HG03457 (cell line): ENCODE measurements at regions not wholly inside any gene's neighbourhood (a gene's known extent, or its start where the extent isn't known, plus 50 kb on each side); places are given as distances from the start of the nearest gene placed in this dataset.
"Not testable (repeated sequence)": the region's sequence is repeated elsewhere in the genome, so short reads cannot be mapped to it uniquely, and the experiment has no call there.

ENCODE experiments used
- ATAC-seq: cut with Tn5 transposase; IDR thresholded peaks from one replicate; pipeline ENCODE4 v1.9.1; 2021; ENCODE audit warnings: moderate number of reproducible peaks; ENCODE audit not compliant: unreplicated experiment

DNA sequence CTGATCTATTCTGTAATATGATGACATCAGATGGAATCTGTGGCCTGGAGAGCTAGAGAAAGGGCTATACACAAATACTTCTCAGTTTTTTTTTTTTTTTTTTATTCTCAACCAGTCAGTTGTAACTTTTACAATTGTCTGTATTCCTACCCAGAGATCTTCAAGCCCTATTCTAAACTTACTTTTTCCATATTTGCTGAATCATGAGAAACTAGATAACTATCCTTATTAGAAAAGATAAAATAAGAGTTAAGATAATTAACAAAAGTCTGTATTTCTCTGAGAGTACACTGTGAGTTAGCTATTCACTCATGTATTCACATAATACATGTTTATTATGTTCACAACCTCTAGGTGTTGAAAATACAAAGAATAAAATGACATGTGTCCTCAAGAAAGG is 1575.9 kb downstream of the EFNA5 start:
- ATAC-seq = no peak

DNA sequence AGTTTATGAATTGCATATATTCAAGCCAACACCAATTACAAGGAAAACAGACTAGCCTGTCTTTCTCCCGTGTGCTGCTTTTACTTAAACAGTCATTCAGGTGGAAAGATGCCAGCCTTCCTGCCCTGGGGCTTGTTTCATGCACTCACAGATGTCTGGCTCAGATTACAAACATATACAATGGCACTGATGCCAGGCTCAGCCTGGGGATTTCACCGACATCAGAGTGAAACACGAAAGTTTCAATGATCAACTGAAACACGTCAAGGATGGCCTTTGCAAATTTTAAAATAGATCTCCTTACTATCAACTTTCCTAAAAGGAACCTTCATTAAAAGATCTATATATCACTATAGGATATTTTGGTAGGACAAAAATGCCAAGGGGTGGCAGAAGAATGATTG is 1576.5 kb downstream of the EFNA5 start:
- no peak for ATAC-seq

DNA sequence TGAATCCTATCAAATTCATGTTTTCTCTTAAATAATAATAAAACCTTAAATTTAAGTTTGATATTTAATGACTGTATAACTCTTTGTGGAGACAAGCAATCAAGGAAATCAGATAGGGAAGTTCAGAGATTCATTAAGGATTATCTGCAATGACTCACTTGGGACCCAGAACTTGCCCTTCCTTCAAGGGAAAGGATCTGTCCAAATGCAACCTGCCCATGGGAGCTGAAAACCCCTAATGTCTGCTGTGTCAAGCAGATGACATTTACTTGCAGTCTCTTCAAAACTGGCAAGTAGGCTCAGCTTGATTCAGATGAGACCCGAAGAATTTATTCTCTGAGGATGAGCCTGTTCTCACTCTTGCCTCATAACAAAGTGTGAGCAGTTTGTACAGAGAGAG is 1577.6 kb downstream of the EFNA5 start:
- no peak for ATAC-seq

DNA sequence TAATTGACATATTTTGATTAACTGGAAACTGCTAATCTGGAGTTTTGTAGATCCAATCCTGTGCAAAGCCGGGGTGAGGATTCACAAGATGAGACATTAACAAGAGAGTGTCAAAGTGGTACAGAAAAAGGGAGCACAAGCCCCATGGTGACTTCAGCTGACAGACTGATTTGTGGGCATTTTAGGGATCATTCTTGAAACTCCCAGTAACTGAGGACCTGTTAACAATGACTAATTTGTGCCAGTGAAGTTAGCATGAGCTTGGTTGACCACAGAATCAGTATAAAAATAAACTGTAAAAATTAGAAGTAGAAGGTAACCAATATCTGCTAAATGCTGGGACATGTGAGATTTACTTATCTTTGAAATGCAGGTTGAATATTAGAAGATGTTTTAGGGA is 1578.3 kb downstream of the EFNA5 start:
- no peak for ATAC-seq

DNA sequence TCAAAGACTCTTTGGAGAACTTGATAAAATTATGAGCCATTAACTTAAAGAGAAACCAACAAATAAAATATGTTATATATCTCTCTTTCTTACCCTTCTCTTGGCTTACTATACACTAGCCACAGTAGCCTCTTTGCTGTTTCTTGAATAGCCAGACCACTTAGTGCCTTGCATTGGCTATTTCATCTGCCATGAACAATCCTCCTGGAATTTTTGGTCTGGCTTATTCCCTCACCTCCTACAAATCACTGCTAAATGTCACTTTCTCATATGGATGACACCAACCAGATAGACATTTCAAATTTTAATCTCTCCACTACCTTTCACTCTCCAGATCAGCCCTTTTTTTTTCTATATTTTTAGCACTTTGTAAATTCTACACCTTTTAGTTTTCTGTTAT is 1581.7 kb downstream of the EFNA5 start:
- no peak for ATAC-seq

DNA sequence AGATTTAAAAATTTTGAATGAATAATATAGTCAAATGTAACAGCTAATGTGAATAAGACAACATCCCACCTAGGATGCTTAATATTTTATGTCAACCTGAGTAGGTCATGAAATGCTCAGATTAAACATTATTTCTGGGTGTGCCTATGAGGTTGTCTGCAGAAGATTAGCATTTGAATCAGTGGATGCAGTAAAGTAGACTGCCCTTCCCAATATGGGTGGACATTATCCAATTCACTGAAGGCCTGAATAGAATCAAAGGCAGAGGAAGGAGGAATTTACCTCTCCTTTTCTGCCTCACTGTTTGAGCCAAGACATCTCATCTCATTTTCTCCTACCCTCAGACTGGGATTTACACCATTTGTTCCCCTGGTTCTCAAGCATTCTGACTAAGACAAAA is 1582.3 kb downstream of the EFNA5 start:
- ATAC-seq = no peak

DNA sequence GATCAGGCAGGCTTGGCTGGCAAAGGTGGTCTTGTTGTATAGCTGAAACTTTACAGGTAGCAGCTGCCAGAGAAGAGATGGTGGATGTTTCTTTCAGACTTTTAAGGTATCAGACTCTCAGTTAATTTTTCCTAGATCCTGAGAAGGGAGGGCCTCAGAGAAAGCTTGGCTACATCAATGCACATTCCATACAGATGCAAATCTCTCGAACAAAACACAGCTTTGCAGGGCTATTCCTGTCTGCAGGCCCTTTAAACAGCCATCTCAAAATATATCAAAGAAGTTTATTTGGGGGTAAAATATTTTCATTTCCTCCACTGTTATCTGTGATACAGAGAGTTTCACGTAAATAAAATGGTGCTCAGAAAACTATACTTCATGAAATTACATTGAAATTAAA is 1584.4 kb downstream of the EFNA5 start:
- ATAC-seq = no peak

DNA sequence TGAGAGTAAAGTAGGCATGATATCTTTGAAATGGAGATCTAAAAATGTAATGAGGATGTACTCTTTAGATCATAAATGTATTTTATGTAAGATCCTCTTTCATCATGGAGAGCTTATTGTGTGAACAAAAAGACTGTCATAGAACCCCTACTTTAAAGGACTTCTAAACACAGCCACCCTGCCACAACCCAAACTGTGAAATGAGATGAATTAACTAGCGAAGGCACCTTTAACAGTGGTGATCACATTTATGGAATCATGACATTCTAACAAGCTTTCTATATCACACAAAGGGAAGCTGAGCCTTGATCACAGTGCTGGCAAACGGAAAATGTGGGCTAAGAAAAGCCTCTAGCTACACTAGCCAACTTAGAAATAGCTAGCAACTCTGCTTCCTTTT is 1585.2 kb downstream of the EFNA5 start:
- no peak for ATAC-seq

DNA sequence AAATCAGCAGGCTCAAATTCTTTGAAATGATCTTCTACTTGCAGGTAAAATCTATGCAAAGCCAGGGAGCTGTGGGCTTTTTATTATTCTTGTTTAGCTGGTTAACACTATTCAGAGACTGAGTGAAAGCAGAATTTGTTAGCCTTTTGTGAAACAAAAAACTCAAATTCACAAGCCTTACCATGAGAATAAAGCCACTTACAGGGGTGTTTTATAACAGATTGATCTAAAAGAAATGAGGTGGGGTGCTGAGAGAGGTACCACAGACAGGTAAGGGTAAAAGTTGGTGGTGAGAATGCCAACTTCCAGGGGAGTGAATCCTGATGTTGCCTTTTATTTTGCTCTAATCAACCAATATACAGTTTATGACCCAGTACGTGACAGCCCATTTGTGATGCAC is 1585.6 kb downstream of the EFNA5 start:
- no peak for ATAC-seq

DNA sequence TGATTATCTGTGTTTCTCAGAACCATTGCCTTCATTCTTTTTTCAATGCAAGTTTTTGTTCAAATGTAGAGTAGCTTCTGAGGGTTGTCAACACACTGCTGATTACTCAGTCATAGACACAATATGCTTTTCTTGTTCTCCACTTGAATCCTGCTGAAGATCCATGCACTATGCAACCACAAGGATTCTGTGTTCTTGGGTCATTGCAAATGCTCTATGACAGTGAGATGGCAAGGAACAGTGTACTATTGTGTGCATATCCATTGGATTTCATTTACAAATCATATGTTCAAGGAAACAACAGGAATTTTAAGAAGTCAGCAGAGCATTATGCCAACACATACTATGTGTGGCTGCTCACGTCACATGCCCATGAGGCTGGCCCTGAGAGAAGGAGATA is 1590.2 kb downstream of the EFNA5 start:
- ATAC-seq = no peak

DNA sequence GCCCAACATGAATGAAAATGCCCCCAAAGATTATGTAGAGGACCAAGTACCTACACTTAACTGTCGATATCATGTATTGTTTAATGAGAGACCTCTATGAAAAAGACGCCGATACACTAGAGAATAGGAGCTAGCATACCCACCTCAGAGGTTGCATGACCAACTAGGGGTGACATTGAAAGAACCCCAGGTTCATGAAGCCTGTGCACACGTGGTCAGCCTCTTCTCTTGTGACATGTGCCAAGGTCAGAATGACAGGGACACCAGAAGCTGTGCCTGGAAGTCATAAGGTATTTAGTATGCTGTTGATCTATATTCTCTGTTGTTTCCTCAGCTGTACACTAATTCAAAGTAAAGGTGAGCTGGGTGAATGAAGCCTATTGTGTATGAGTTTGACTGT is 1594.1 kb downstream of the EFNA5 start:
- ATAC-seq = no peak

DNA sequence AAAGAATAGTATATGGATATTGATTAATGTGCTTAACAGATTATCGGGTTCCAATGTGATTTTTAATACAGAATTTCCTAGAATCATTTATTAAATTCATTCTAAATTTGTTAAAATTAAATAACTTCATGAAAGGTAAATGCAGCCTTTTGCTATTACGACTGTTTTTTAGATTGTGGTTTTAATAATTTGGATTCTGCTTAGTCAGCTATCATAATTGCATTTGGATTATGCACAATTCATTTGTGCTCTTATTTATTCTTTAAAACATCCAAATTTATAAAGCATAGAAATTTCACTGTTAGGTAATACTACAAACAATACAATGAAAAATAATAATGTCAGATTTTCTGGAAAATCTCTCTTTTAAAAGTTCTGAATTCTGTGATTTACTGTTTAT is 1598.5 kb downstream of the EFNA5 start:
- ATAC-seq = no peak

DNA sequence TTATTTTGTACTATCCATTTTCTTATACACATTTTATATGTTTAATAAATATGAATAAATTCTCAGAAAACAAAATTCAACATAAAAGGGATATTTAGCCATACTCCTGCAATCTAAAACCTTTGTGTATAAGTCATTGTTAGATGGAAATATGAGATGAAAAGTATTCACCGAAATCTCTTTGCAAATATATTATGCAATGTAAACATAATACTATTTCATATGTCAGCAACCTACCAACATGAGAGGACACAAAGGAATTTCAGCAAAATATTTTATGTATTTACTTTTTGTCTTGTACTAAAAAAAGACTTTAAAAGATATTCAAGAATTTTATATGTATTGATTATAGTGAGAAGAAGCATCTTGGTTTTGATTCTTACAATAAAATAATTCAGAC is 1623.4 kb downstream of the EFNA5 start:
- no peak for ATAC-seq

DNA sequence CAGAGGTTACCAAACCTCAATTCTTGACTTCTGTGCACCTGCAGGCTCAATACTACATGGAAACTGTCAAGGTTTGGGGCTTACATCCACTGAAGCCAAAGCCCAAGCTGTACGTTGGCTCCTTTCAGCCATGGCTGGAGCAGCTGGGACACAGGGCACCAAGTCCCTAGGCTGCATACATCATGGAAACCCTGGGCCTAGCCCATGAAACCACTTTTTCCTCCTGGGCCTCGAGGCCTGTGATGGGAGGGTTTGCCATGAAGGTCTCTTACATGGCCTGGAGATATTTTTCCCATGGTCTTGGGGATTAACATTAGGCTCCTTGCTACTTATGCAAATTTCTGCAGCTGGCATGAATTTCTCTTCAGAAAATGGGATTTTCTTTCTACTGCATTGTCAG is 1638.7 kb downstream of the EFNA5 start:
- not testable (repeated sequence) for ATAC-seq

DNA sequence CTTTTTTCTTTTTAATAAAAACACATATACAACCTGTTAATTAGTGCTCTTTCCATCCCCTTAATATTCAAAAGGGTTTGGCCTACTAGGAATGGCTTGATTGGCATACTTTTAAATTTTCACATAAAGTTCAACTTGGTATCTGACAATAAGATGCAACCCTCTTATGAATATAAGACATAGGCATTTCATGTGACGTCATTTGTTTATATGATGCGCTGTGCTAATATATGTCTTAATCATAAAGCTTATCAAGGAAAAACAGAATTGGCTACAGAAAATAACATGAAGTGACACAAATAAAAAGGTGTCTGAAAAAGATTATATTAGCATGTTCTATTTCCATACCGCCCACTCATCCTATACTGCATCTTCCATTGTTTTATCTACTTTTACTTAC is 1642.4 kb downstream of the EFNA5 start:
- ATAC-seq = no peak

DNA sequence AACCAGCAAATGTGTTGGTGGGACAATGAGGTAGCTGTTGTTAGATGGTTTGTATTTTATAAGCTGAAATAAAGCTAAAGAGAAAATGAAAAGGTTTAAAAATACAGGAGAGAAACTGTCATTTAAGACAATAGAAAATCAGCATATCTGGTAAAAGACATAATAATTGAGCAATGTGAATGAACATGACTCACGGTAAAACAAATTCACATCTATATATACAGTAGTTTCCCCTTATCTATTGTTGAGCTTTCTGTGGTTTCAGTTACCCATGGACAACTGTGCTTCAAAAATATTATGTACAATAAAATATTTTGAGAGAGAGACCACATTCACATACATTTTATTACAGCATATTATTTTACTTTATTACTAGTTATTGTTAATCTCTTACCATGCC is 1649.8 kb downstream of the EFNA5 start:
- no peak for ATAC-seq

DNA sequence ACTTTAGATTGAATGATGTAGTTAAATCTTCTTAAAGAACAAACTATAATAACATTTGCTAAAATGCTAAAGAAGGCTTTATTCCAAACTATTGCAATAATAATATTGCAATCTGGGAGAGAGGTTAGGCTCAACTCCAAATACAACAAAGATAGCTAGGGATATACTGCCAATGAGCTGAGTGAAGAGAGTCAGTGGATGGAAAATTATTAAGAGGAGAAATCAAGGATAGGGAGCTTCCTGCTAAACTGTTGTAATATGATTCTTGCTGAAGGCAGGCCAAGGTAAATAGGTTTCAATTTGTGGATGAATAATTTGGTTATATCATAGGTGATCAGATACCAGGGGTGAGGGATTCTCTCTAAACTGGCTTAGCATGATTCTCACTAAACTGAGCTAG is 1651.5 kb downstream of the EFNA5 start:
- ATAC-seq = no peak

DNA sequence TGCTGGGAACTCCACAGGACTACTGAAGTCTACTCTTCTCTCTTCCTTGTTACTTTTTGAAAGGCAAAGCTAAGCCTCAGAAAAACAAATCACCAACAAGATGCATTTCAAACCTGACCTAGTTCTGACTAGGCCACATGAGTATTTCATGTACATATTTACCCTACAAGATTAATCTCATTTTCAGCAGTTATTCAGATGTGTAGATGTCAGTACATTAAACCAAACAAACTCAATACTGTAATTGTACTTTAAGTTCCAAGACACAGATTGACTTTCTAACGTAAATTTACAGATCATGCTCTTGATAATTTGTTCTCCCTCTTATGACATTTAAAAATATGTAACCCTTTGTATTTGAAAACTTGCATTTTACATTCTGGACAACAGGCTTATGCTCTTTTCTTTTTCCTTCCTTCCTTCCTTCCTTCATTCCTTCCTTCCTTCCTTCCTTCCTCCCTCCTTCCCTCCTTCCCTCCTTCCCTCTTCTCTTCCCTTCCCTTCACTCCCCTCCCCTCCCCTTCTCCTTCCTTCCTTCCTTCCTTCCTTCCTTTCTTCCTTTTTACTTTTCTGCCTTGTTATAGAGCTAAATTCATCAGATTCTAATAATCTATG is 1653.4 kb downstream of the EFNA5 start:
- no peak for ATAC-seq

DNA sequence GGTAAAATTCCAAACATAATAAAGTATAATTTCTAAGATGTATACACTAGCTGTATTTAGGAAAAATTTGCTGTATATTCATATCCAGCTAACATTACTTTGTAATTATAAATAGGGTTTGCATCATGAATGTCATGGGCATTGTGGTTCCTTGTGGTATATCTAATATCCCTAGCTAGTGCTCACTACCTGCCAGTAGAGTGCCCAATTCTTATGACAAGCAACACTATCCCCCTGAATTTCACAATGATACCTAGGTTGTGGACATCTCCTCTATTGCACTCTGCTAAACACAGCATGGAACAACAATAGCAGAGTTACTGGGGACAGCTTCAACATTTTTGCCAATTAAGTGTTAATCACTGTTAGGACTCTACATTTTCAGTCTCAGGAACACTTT is 1656.5 kb downstream of the EFNA5 start:
- ATAC-seq = peak; percentile 63

DNA sequence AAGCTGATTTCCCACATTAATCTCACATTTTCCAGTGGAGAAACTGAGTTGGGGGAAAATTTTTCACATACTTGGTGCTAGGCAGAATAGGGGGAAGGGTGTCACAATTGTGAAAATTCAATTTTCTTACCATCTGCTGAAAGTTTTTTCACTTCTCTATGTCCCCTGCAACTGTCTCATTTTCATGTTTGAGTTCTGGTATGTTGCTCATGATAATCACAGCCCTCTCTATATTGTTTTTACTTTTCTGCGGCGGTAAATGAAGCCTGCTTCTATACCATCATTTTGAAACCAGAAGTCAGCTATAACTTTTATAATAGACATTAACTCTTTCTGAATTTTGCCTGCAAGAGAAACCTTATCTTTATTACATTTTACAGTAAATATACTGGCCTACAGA is 1664.5 kb downstream of the EFNA5 start:
- no peak for ATAC-seq

DNA sequence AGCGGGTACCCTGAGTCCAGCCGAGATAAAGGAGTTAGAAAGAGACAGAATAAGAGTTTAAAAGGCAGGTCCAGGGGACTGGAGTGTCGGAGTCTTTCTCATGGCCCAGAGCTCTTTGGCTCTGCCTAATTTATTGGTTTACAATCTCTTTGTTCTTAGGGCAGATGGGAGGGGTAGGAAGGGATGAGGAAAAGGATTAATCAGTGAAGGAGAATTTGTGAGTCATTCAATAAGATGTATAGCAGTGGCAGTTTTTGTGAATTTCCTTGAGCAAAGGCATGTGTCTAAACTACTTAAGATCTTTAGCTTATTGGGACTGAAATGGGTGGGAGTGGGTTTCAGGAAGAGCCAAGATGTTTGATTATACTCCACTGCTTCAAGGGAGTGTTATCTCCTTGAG is 1671.7 kb downstream of the EFNA5 start:
- not testable (repeated sequence) for ATAC-seq

DNA sequence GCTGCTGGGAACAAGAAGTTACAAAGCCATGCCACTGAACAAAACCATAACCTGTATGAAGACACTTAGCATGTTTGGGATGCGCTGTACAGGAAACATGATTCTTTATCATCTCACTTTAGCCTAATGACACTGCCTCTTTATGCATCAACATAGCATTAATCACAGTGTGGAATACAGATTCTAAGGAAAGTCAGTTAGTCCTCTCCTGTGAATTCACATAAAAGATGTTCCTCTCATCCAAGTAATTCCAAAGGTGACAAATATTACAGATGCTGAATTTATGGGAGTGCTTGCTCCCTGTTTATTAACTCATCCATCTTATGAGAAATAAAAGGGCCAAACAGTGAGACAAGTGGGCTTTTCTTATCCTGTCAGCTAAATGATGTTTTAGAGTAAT is 1677.7 kb downstream of the EFNA5 start:
- no peak for ATAC-seq

DNA sequence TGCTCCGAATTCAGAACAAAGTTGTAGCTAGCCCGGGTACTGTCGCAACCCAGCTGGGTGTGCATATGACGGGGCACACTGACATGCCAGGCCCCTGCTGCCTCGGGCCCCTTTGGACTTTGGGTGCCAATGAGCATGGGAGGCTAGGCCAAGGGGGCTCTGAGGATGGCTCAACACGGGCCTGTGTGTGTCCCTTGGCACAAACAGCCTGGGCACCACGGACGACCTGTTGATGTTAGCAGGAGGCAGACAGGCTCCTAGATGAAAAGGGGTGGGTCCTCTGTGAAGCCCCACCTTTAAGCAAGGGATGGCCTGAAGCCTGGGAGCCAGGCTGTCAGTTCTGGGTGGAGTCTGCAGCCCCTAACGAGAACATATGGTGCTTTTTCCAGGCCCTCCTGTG is 1688.2 kb downstream of the EFNA5 start:
- no peak for ATAC-seq

DNA sequence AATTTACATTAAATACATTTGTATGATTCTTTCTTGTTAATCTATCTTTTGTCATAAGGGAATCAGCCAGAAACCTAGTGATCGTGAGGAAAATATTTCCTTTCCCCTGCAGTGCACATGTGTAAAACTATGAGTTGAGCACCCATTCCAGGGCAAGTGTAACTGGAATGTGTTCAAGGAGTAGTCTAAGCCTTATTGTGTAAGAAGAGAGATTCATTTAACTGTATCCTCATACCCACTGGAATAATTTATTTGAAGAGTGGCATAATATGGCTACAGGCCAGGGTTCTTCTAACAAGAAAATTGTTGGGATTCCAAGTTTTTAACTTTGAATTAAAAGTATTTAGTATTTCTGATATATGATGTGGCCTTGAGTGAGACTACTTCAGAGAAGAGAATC is 1692.7 kb downstream of the EFNA5 start:
- no peak for ATAC-seq
